GM23338 (cell line): ENCODE measurements at regions not wholly inside any gene's neighbourhood (a gene's known extent, or its start where the extent isn't known, plus 50 kb on each side); places are given as distances from the start of the nearest gene placed in this dataset.

Source experiments
- ATAC-seq: fragments of 200-7000 bp; cut with Tn5 transposase; 3 replicates; pipeline ENCODE4 v1.9.1; 2020
- DNase-seq: peaks from one replicate; pipeline ENCODE4 v3.0.0-alpha.2; 2015; ENCODE audit warnings: low spot score
- H2AFZ ChIP-seq: fragments of 200-600 bp; sonication (generic); 2 replicates; pipeline ENCODE4 v1.8.0; 2016; ENCODE audit warnings: antibody characterized with exemption, mild to moderate bottlenecking, moderate library complexity
- H3F3A ChIP-seq: fragments of 200-600 bp; sonication (generic); replicated peaks from 2 replicates; pipeline ENCODE4 v1.8.0; 2017; ENCODE audit warnings: antibody characterized with exemption, mixed run types, low read depth
- H3K27ac ChIP-seq: fragments of 200-600 bp; sonication (generic); 2 replicates; pipeline ENCODE4 v1.6.1; 2016; ENCODE audit warnings: low read depth
- H3K27me3 ChIP-seq: fragments of 200-600 bp; sonication (generic); 2 replicates; pipeline ENCODE4 v1.8.0; 2016; ENCODE audit warnings: mild to moderate bottlenecking, mixed run types, moderate library complexity; ENCODE audit not compliant: insufficient read depth
- H3K36me3 ChIP-seq: fragments of 200-600 bp; sonication (generic); 2 replicates; pipeline ENCODE4 v1.8.0; 2016; ENCODE audit warnings: mild to moderate bottlenecking; ENCODE audit not compliant: insufficient read depth
- H3K4me1 ChIP-seq: fragments of 200-600 bp; sonication (generic); 2 replicates; pipeline ENCODE4 v1.8.0; 2016; ENCODE audit warnings: mild to moderate bottlenecking, moderate library complexity; ENCODE audit not compliant: insufficient read depth
- H3K4me2 ChIP-seq: fragments of 200-600 bp; sonication (generic); 2 replicates; pipeline ENCODE4 v1.7.1; 2017; ENCODE audit warnings: mixed run types
- H3K4me3 ChIP-seq: fragments of 200-600 bp; sonication (generic); 2 replicates; pipeline ENCODE4 v1.6.1; 2016; ENCODE audit warnings: mixed run types
- H3K79me2 ChIP-seq: fragments of 200-600 bp; sonication (generic); replicated peaks from 2 replicates; pipeline ENCODE4 v1.8.0; 2017; ENCODE audit warnings: mild to moderate bottlenecking; ENCODE audit not compliant: insufficient read depth
- H3K9me2 ChIP-seq: fragments of 200-600 bp; sonication (generic); 2 replicates; pipeline ENCODE4 v1.8.0; 2017; ENCODE audit not compliant: insufficient read depth
- H4K20me1 ChIP-seq: fragments of 200-600 bp; sonication (generic); replicated peaks from 2 replicates; pipeline ENCODE4 v1.8.0; 2017; ENCODE audit warnings: mild to moderate bottlenecking; ENCODE audit not compliant: insufficient read depth
- H3K27ac Mint-ChIP-seq: 2 replicates; pipeline ENCODE4 v1.8.0; 2020; ENCODE audit warnings: inconsistent platforms, mild to moderate bottlenecking, moderate library complexity, mixed read lengths
- H3K27me3 Mint-ChIP-seq: 3 replicates; pipeline ENCODE4 v1.8.0; 2022; ENCODE audit warnings: low read depth, mild to moderate bottlenecking, moderate library complexity, mixed read lengths, inconsistent platforms; ENCODE audit not compliant: insufficient read depth, poor library complexity
- H3K36me3 Mint-ChIP-seq: 3 replicates; pipeline ENCODE4 v1.8.0; 2021; ENCODE audit warnings: low read depth, mild to moderate bottlenecking, inconsistent platforms, moderate library complexity, mixed read lengths
- H3K4me1 Mint-ChIP-seq: 3 replicates; pipeline ENCODE4 v1.8.0; 2020; ENCODE audit warnings: mild to moderate bottlenecking, inconsistent platforms, mixed read lengths
- H3K4me3 Mint-ChIP-seq: 3 replicates; pipeline ENCODE4 v1.8.0; 2021; ENCODE audit warnings: moderate library complexity, mild to moderate bottlenecking, inconsistent platforms, mixed read lengths
- H3K9me3 Mint-ChIP-seq: 3 replicates; pipeline ENCODE4 v1.8.0; 2020; ENCODE audit warnings: moderate library complexity, mild to moderate bottlenecking, inconsistent platforms, mixed read lengths
- CREB1 ChIP-seq: fragments of 250-450 bp; sonication (Bioruptor Pico); IDR thresholded peaks from 2 replicates; pipeline ENCODE4 v1.5.0; 2020; ENCODE audit warnings: low read depth, mild to moderate bottlenecking, moderate library complexity
- CTCF ChIP-seq, 2 experiments: fragments of 200-600 bp in 1 of 2; sonication (generic) in 1 of 2; conservative IDR thresholded peaks; 2 replicates each; pipeline versions ENCODE4 v1.5.1 to v1.6.1; 2016 to 2017; ENCODE audit warnings: antibody characterized with exemption in 2 of 2, low read depth in 2 of 2, mild to moderate bottlenecking in 2 of 2, moderate library complexity in 1 of 2
- ETS1 ChIP-seq: IDR thresholded peaks from 2 replicates; pipeline ENCODE4 v1.6.1; 2016; ENCODE audit warnings: antibody characterized with exemption
- EZH2 ChIP-seq: fragments of 200-600 bp; sonication (generic); IDR thresholded peaks from one replicate; pipeline ENCODE4 v1.8.0; 2017; ENCODE audit warnings: antibody characterized with exemption, mild to moderate bottlenecking, low read depth; ENCODE audit not compliant: unreplicated experiment
- EZH2phosphoT487 ChIP-seq: fragments of 200-600 bp; sonication (generic); IDR thresholded peaks from one replicate; pipeline ENCODE4 v1.8.1; 2018; ENCODE audit warnings: antibody characterized with exemption; ENCODE audit not compliant: unreplicated experiment
- JUNB ChIP-seq: IDR thresholded peaks from one replicate; pipeline ENCODE4 v1.6.1; 2016; ENCODE audit warnings: antibody characterized with exemption; ENCODE audit not compliant: unreplicated experiment
- NANOG ChIP-seq: IDR thresholded peaks from 2 replicates; pipeline ENCODE4 v1.6.1; 2016; ENCODE audit warnings: antibody characterized with exemption, borderline replicate concordance
- POLR2AphosphoS5 ChIP-seq: IDR thresholded peaks from 2 replicates; pipeline ENCODE4 v1.6.1; 2016; ENCODE audit warnings: antibody characterized with exemption, low read depth
- REST ChIP-seq: IDR thresholded peaks from one replicate; pipeline ENCODE4 v1.6.1; 2018; ENCODE audit warnings: antibody characterized with exemption; ENCODE audit not compliant: unreplicated experiment
- STAT1 ChIP-seq: IDR thresholded peaks from one replicate; pipeline ENCODE4 v1.6.1; 2016; ENCODE audit warnings: antibody characterized with exemption; ENCODE audit not compliant: unreplicated experiment
- ZNF114 ChIP-seq: fragments of 250-450 bp; sonication (Bioruptor Pico); IDR thresholded peaks from 2 replicates; pipeline ENCODE4 v1.5.0; 2020; ENCODE audit warnings: mild to moderate bottlenecking, moderate library complexity
- ZNF331 ChIP-seq: fragments of 250-450 bp; sonication (Bioruptor Pico); IDR thresholded peaks from 2 replicates; pipeline ENCODE4 v1.5.0; 2020; ENCODE audit warnings: low read depth, mild to moderate bottlenecking, moderate library complexity
- ZNF462 ChIP-seq: fragments of 250-450 bp; sonication (Bioruptor Pico); IDR thresholded peaks from 2 replicates; pipeline ENCODE4 v1.5.0; 2020; ENCODE audit warnings: mild to moderate bottlenecking, moderate library complexity

GRCh38 chr7:79531905-79532664 is 78.6 kb upstream of the MAGI2 start:
- H3K4me3 ChIP-seq: no peak overlapping the region
- H3K79me2 ChIP-seq: no peaks in the 10 kb centered on the region
- H2AFZ ChIP-seq: no peak overlapping the region
- H4K20me1 ChIP-seq: no peaks in the 10 kb centered on the region
- no peak overlapping the region for H3K27ac ChIP-seq
- no peak overlapping the region for H3K4me2 ChIP-seq
- no peaks in the 10 kb centered on the region for H3K36me3 ChIP-seq
- peaks cover 2% of the 10 kb centered on the region for H3K27me3 Mint-ChIP-seq
- no peaks in the 10 kb centered on the region for H3F3A ChIP-seq
- H3K9me2 ChIP-seq: no peaks in the 10 kb centered on the region
- TF ChIP-seq ZNF331: no peak
- TF ChIP-seq JUNB: no peak
- TF ChIP-seq ZNF462 (CRISPR knock-in tag): no peak
- no peak for TF ChIP-seq CREB1 (CRISPR knock-in tag)
- TF ChIP-seq REST: no peak
- TF ChIP-seq CTCF (conservative IDR thresholded peaks at IDR 0.05; ENCODE audit: low read depth in 2 of 2): no peak
- no peak for TF ChIP-seq POLR2AphosphoS5
- TF ChIP-seq ETS1: no peak
- no peak for TF ChIP-seq EZH2
- no peak for TF ChIP-seq EZH2phosphoT487
- TF ChIP-seq ZNF114 (CRISPR knock-in tag): no peak
- no peak for TF ChIP-seq NANOG
- no peak for TF ChIP-seq STAT1
- ATAC-seq (no peak), DNase-seq (no peak)
- no peaks in the 10 kb centered on the region for H3K27me3 ChIP-seq
- no peaks in the 10 kb centered on the region for H3K36me3 Mint-ChIP-seq
- H3K9me3 Mint-ChIP-seq: no peaks in the 10 kb centered on the region
- peaks cover 22% of the 10 kb centered on the region for H3K4me1 Mint-ChIP-seq
- no peak overlapping the region for H3K27ac Mint-ChIP-seq
- no peak overlapping the region for H3K4me3 Mint-ChIP-seq
- H3K4me1 ChIP-seq: 0 out of 2 replicates have a peak, but pooled peaks cover 3% of the 10 kb centered on the region
